ENCODE measurements at regions not wholly inside any gene's neighbourhood (a gene's known extent, or its start where the extent isn't known, plus 50 kb on each side); places are given as distances from the start of the nearest gene placed in this dataset.

- DNase-seq (no peak), ATAC-seq (ENCODE audit: poor library complexity) (no peak)
- intact Hi-C loops (cut with DNase I), result no loop called here
Measured at GRCh38 chr5:89917112-89917511, 492.4 kb downstream of the CETN3 start.

DNA sequence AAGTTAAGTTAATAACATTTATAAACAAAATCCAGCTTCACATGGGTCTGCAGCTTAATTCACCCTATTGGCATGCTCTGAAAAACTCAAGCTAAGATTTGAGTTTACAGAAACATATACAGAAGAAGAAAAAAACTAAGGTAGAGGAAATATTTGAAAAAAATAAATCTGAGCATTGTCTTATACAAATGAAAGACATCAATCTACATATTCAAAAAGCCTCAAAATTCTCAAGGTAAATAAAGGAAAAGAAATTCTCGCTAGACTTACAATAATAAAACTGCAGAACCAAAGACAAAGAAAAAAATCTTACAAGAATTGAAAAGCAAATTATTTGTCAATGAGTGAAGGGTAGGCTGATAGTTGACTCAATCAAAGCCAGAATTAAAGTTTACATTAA lies 493.4 kb downstream of the CETN3 start:
- DNase-seq, result no peak
- no peak for ATAC-seq (ENCODE audit: poor library complexity)
- intact Hi-C loops (cut with DNase I), result no loop called here

DNA sequence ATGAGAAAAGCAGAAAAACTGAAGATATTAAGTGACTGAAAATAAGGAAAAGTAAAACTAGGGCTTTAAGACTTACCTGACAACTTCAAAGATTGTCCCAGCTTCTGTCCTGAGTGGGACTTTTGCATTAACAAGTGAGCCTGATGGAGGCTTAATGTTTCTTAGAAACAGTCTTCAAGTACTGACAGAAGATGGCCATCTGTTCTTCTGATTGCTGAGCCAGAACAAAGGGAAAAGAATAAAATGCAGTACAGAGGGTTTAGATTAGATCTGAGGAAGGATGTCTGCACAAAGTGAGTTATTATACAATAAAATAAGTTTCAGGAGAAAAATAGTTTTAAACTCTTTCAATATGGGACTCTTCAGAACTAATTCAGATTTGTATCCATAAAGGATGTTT lies 500.7 kb downstream of the CETN3 start:
- ATAC-seq (ENCODE audit: poor library complexity), result no peak
- DNase-seq, result no peak
- intact Hi-C loops (cut with DNase I), result no loop called here

DNA sequence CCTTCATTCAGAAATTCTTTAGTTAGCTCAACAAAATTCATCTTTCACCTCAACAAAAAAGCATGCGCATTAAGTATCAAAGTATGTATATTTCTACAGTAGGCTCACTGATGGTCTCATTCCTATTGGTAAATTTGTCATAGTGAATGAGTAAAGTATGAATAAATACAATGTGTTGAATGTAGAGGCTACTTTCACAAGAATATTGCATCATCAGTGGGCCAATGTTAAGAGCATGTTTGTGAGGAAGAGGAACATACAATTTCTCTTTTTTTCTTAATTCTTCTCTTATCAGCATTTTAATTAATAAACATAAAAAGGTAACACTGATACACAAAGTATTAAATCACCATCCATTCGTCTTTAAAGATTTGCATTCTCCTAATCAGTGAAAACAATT lies 505.1 kb downstream of the CETN3 start:
- intact Hi-C loops (cut with DNase I), result no loop called here
- no peak for DNase-seq
- no peak for ATAC-seq (ENCODE audit: poor library complexity)

- DNase-seq, result peak; percentile 37
- ATAC-seq (ENCODE audit: poor library complexity), result peak; percentile 98
Measured at GRCh38 chr5:89901983-89902382, 507.6 kb downstream of the CETN3 start.

DNA sequence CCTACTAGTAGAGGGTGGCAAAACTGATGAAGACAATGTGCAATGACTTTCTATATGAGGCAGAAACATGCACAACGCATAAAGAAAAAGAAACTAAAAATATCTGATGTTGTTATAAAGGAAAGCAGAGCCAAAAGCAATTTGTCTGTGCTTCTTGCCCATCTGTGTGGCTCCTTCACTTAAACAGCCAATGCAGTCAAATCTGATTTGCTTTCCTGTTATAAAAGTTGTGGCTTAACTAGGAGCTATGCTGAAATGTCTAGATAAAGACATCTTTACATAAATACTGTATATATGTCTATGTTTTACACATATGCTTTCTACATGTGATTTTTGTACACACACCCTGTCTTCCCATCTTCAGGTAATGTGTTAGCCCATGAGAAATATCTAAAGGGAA lies 508.2 kb downstream of the CETN3 start:
- intact Hi-C loops (cut with DNase I), result no loop called here
- ATAC-seq (ENCODE audit: poor library complexity) (no peak), DNase-seq (no peak)

More at GRCh38 chr5:89901983-89902382, 507.6 kb downstream of the CETN3 start:
- intact Hi-C loops (cut with DNase I), result no loop called here

- intact Hi-C loops (cut with DNase I), result no loop called here
- ATAC-seq (ENCODE audit: poor library complexity) (no peak), DNase-seq (no peak)
Measured at GRCh38 chr5:89900346-89900745, 509.2 kb downstream of the CETN3 start.

DNA sequence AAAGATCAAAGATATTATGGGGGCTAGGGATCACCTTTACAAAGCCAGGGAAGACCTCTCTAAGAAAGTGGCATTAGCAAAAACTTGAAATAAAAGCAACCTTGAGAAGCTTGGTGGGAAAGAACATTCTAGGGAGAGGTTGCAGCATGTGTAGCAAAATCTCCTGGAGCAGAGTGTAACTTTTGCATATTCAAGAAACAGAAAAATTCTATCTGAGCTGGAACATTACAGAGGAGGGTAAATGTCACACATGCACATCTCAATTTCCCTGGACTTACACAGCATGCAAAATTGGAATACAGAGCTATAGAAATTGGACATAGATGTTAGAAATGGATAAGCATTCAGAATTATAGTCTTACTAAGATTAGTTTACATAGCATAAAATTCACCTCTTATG lies 510.0 kb downstream of the CETN3 start:
- intact Hi-C loops (cut with DNase I), result no loop called here
- DNase-seq (no peak), ATAC-seq (ENCODE audit: poor library complexity) (no peak)

DNA sequence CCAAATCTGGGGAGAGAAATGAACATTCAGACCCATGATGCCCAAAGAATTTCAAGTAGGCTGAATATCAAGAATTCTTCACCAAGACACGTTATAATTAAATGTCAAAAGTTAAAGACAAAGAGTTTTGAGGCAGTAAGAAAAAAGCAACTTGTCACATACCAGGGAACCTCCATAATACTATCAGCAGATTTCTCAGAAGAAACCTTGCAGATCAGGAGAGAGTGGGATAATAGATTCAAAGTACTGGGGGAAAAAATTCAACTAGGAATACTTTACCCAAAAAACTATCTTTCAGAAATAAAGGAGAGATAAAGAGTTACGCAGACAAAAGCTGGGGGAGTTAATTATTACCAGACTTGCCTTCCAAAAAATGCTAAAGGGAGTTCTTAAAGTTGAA lies 516.0 kb downstream of the CETN3 start:
- DNase-seq, result no peak
- no peak for ATAC-seq (ENCODE audit: poor library complexity)
- intact Hi-C loops (cut with DNase I), result no loop called here

- no peak for ATAC-seq (ENCODE audit: poor library complexity)
- intact Hi-C loops (cut with DNase I), result no loop called here
- DNase-seq, result no peak
Measured at GRCh38 chr5:89885670-89886069, 523.9 kb downstream of the CETN3 start.

- ATAC-seq (ENCODE audit: poor library complexity), result no peak
- intact Hi-C loops (cut with DNase I), result no loop called here
Measured at GRCh38 chr5:89883967-89884366, 525.6 kb downstream of the CETN3 start.

DNA sequence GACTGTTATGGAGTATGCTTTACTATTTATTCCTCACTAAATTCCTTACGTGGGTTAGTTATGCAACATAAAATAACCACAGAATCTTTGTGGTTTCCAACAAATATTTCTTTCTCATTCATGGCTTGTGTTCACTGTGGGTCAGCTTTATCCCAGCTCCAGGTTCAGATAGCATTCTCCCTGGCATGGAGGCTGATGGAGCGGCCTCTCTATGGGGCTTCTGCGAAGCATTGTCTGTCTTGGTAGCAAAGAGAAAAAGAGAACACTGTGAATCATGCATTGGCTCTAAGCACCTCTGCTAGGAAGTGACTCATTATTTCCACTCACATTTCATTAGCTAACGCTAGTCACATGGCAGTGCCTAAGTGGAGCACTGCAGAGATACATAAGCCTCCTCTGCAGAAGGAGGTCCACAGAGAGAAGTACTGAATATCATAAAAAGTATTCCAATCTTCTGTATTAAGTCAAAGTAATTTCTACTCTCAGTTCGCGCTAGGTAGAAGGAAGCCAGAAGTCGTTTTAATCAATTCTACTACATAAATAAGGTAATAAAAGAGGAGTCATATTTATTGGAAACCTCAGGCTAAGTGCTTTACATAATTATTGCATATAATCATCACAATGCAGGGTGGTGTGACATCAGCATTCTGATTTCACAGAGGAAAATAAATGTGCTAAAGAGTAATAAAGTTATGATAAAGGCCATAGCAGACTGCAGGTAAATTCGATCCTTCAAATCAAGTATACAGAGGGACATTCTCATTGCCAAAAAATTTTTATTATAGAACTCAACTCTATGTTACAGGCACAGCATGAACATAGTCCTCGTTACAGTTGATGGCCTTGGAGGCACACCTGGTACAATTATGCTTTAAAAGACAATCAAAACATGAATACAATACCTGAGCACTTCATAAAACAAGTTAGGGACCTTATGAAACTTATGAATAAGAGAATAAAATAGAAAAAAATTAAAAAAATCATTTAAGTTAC lies 531.1 kb downstream of the CETN3 start:
- DNase-seq (no peak), ATAC-seq (ENCODE audit: poor library complexity) (no peak)
- intact Hi-C loops (cut with DNase I), result no loop called here

More at GRCh38 chr5:89883967-89884366, 525.6 kb downstream of the CETN3 start:
- no peak for DNase-seq

DNA sequence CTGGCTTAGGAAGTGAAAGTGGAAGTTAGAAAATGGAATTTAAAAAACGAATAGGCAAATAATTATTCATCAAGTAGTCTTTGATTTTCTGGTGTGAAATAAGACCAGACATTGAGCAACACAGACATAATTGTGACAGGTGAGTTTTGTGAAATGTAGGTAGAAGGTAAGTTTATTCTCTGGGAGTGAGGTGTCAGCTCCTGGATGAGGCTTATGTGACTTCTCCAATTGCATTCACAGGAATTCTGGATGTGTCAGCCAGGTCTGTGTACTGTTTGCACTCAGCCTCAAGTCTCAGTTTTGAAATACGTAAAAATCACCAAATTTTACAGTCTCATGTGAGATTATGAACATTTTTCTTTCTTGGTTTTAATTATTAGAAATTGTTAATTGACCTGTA lies 537.6 kb downstream of the CETN3 start:
- intact Hi-C loops (cut with DNase I), result no loop called here
- ATAC-seq (ENCODE audit: poor library complexity), result no peak
- no peak for DNase-seq

DNA sequence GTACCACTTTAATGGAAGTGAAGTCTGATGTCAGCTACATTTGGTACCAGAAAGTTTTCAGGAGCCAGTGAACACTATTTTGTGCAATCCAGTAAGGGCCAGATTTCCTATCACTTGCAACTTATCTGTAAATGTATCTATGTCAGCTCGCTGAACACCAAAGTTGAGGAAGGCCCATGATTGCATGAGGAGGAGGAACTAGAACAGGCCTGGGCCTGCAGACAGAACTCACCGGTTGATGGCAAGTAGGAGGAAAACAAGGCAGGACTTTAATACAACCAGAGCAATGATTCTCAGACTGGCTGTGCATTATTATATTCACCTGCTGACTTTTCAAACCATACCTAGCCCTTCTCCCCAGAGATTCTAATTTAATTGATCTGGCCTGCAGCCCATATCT lies 540.2 kb downstream of the CETN3 start:
- intact Hi-C loops (cut with DNase I), result no loop called here
- DNase-seq, result no peak
- no peak for ATAC-seq (ENCODE audit: poor library complexity)

- DNase-seq (no peak), ATAC-seq (ENCODE audit: poor library complexity) (no peak)
- intact Hi-C loops (cut with DNase I), result no loop called here
Measured at GRCh38 chr5:89866410-89866809, 543.1 kb downstream of the CETN3 start.

DNA sequence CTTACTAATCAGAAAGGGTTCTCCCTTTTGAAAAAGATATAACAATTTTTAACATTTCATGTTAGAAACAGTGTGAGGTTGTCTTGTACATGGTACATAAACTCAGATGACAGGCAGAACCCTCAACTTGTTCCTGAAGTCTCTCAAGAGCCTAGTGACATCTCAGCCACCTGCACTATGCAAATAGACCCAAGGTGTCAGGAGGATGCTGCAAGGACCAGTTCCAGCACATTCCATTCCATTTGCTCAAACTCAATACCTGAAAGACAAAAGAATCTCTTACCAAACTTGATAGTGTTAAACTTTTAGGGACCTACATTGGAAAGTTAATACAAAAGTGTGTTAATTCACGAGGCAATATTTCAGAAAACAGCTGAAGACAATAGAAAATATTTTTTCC lies 544.6 kb downstream of the CETN3 start:
- DNase-seq (no peak), ATAC-seq (ENCODE audit: poor library complexity) (no peak)
- intact Hi-C loops (cut with DNase I), result no loop called here

- intact Hi-C loops (cut with DNase I), result no loop called here
- ATAC-seq (ENCODE audit: poor library complexity), result no peak
- no peak for DNase-seq
Measured at GRCh38 chr5:89857790-89858189, 551.8 kb downstream of the CETN3 start.

DNA sequence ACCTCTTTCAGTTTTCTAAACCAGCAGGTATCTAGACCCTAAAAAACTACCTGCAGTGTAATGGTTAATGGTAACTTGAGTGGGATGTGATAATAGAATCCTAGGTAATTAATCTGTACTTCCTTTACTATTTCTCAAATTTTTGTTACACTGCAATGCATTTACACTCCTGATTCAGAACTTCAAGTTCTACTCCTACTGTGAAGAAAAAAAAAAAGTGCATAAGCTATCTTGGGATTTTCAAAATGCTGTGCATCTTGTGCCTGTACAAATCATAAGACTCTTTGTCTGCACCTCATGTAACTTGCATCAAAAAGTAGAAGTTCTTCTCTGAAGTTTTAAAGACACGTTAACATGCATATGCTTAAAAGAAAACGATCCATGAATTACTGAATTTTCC lies 554.1 kb downstream of the CETN3 start:
- intact Hi-C loops (cut with DNase I), result no loop called here
- ATAC-seq (ENCODE audit: poor library complexity), result no peak
- DNase-seq, result no peak

DNA sequence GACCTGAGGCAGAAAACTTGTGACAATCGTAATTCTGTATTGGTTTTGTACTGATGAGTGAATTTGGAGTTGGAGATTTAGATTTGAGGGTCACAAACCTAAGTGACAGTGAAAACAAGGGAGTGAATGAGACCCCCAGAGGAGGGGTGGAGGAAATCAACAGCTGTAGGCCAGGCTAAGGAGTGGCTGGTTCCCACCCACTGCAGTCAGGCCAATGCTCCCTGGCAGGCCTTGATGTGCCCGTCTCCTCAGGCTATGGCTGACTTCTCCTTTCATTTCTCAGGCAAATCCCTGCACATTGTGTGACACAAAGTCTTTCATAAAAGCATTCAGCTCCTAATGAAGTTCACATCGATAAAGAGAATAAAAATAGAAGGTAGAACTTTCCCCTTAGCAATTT lies 557.6 kb downstream of the CETN3 start:
- ATAC-seq (ENCODE audit: poor library complexity), result no peak
- intact Hi-C loops (cut with DNase I), result no loop called here
- DNase-seq, result no peak

DNA sequence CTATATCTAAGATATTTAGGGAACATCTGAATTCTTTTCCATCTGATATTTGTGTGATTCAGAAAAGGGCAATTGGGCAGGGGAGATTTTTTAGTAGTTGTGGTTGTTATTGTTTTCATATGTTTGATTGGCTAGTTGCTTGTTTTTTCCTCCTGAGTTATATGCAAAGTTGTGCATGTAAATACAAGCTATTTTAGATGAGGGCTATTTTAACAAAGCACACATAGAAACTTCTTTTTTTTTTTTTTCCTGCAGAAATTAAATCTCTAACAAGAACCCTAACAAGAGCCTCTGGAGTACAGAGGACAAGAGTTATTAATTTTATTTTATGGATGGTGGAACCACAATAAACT lies 559.1 kb downstream of the CETN3 start:
- intact Hi-C loops (cut with DNase I), result no loop called here
- DNase-seq (no peak), ATAC-seq (ENCODE audit: poor library complexity) (no peak)
